GM12878 (cell line): ENCODE measurements at regions not wholly inside any gene's neighbourhood (a gene's known extent, or its start where the extent isn't known, plus 50 kb on each side); places are given as distances from the start of the nearest gene placed in this dataset.

Source experiments
- ATAC-seq: fragments of 200-7000 bp; cut with Tn5 transposase; 3 replicates; pipeline ENCODE4 v1.9.1; 2020; ENCODE audit warnings: mild to moderate bottlenecking, moderate library complexity
- BruUV-seq: library from RNA; stranded (reverse); fragments of 400-500 nt; replicated peaks from 2 replicates; lab custom pipeline; 2021; lab: Mats Ljungman, UMichigan
- CTCF ChIA-PET: fragments of 300-600 bp; sonication (Branson Sonifier 250); formaldehyde crosslinking; extraction: SDS; loops from one replicate; lab custom pipeline; 2021; ENCODE audit warnings: inconsistent platforms; lab: Yijun Ruan, JAX
- POLR2A ChIA-PET: fragments of 350-600 bp; formaldehyde crosslinking; extraction: SDS; loops from one replicate; lab custom pipeline; 2021; ENCODE audit warnings: inconsistent platforms; lab: Charles Lee
- RAD21 ChIA-PET: fragments of 300-600 bp; sonication (Branson Sonifier 250); formaldehyde crosslinking; loops from one replicate; lab custom pipeline; 2023; ENCODE audit warnings: antibody characterized with exemption; ENCODE audit not compliant: unreplicated experiment; lab: Charles Lee
- SMC1A ChIA-PET: fragments of 300-600 bp; sonication (Branson Sonifier 250); formaldehyde crosslinking; loops from one replicate; lab custom pipeline; 2023; ENCODE audit not compliant: unreplicated experiment, uncharacterized antibody; lab: Charles Lee
- DNase-seq: peaks from one replicate; pipeline ENCODE4 v3.0.0-alpha.2; 2011; ENCODE audit warnings: low read depth, low spot score
- FAIRE-seq: peaks from 3 replicates; lab custom pipeline; 2011; peaks lifted over from hg19 to GRCh38; lab: Jason Lieb, UNC
- H2AFZ ChIP-seq: 2 replicates; pipeline ENCODE4 v1.6.0; 2011; ENCODE audit warnings: low read depth, low read length, control low read depth; ENCODE audit not compliant: control insufficient read depth
- H3K27ac ChIP-seq: 2 replicates; pipeline ENCODE4 v1.5.1; 2011; ENCODE audit warnings: control low read depth; ENCODE audit not compliant: control insufficient read depth, insufficient read depth
- H3K27me3 ChIP-seq, 2 experiments: replicated peaks in 1 of 2; 2 replicates each; pipeline versions ENCODE4 v1.6.0 to v1.6.1; 2011; ENCODE audit warnings: low read length in 1 of 2; ENCODE audit not compliant: control insufficient read depth in 2 of 2, insufficient read depth in 2 of 2
- H3K36me3 ChIP-seq, 2 experiments: 2 replicates each; pipeline ENCODE4 v1.5.1; 2011; ENCODE audit warnings: low read length in 1 of 2; ENCODE audit not compliant: control insufficient read depth in 2 of 2, insufficient read depth in 2 of 2
- H3K4me1 ChIP-seq: 2 replicates; pipeline ENCODE4 v1.6.1; 2011; ENCODE audit warnings: mild to moderate bottlenecking, low read length, moderate library complexity, mixed read lengths; ENCODE audit not compliant: control insufficient read depth, insufficient read depth
- H3K4me2 ChIP-seq: 2 replicates; pipeline ENCODE4 v1.6.0; 2011; ENCODE audit warnings: control low read depth; ENCODE audit not compliant: control insufficient read depth, insufficient read depth
- H3K4me3 ChIP-seq: fragments of 200-600 bp; sonication (generic); 2 replicates; pipeline ENCODE4 v1.5.1; 2016
- H3K79me2 ChIP-seq: 2 replicates; pipeline ENCODE4 v1.6.0; 2011; ENCODE audit warnings: low read length; ENCODE audit not compliant: control insufficient read depth, insufficient read depth
- H3K9ac ChIP-seq: 2 replicates; pipeline ENCODE4 v1.8.0; 2011; ENCODE audit warnings: low read length, control low read depth, mixed read lengths; ENCODE audit not compliant: control insufficient read depth, insufficient read depth
- H3K9me3 ChIP-seq: replicated peaks from 3 replicates; pipeline ENCODE4 v1.5.1; 2011; ENCODE audit warnings: mild to moderate bottlenecking, low read length; ENCODE audit not compliant: control insufficient read depth, insufficient read depth
- H4K20me1 ChIP-seq: 2 replicates; pipeline ENCODE4 v1.6.0; 2011; ENCODE audit not compliant: control insufficient read depth, insufficient read depth
- CBX3 ChIP-seq: fragments of 200-600 bp; sonication (generic); IDR thresholded peaks from 2 replicates; pipeline ENCODE4 v1.6.1; 2016; ENCODE audit warnings: low read depth, borderline replicate concordance
- EGR1 ChIP-seq, 2 experiments: IDR thresholded peaks; 1 replicate in 1 of 2; 2 replicates in 1 of 2; pipeline ENCODE4 v1.6.1; 2011 to 2012; ENCODE audit warnings: low read depth in 2 of 2, low read length in 2 of 2, borderline replicate concordance in 1 of 2, mild to moderate bottlenecking in 1 of 2, moderate library complexity in 1 of 2
- ETV6 ChIP-seq, 2 experiments: fragments of 450-650 bp in 1 of 2; IDR thresholded peaks in 1 of 2; conservative IDR thresholded peaks in 1 of 2; 2 replicates each; pipeline ENCODE4 v1.6.1; 2014; ENCODE audit warnings: antibody characterized with exemption in 1 of 2, borderline replicate concordance in 1 of 2, low read depth in 1 of 2, mild to moderate bottlenecking in 1 of 2, moderate library complexity in 1 of 2
- IRF5 ChIP-seq: fragments of 450-650 bp; IDR thresholded peaks from 2 replicates; pipeline ENCODE4 v1.6.1; 2017; ENCODE audit warnings: borderline replicate concordance
- MTA2 ChIP-seq: fragments of 450-650 bp; IDR thresholded peaks from 2 replicates; pipeline ENCODE4 v1.6.1; 2016; ENCODE audit warnings: low read depth, mild to moderate bottlenecking, moderate library complexity
- MXI1 ChIP-seq: fragments of 150-350 bp; IDR thresholded peaks from 2 replicates; pipeline ENCODE4 v1.6.1; 2011; ENCODE audit warnings: low read depth, mild to moderate bottlenecking, inconsistent platforms, low read length, improper control_type of control experiment
- NR2C1 ChIP-seq: fragments of 450-650 bp; IDR thresholded peaks from 2 replicates; pipeline ENCODE4 v1.6.1; 2017; ENCODE audit warnings: antibody characterized with exemption, mild to moderate bottlenecking, moderate library complexity
- NRF1 ChIP-seq: conservative IDR thresholded peaks from 2 replicates; pipeline ENCODE4 v1.6.1; 2011; ENCODE audit warnings: mild to moderate bottlenecking, low read depth, low read length, improper control_type of control experiment
- SPI1 ChIP-seq: IDR thresholded peaks from 2 replicates; pipeline ENCODE4 v1.6.1; 2011; ENCODE audit warnings: low read depth, mild to moderate bottlenecking, low read length, moderate library complexity, borderline replicate concordance; ENCODE audit not compliant: insufficient read depth
- ZNF207 ChIP-seq: fragments of 450-650 bp; IDR thresholded peaks from 2 replicates; pipeline ENCODE4 v1.6.1; 2014; ENCODE audit warnings: antibody characterized with exemption, mild to moderate bottlenecking, borderline replicate concordance
- ZNF592 ChIP-seq: fragments of 450-650 bp; IDR thresholded peaks from 2 replicates; pipeline ENCODE4 v1.6.1; 2017; ENCODE audit warnings: mild to moderate bottlenecking, moderate library complexity
- WGBS: methylation state at CpG from one replicate; pipeline ENCODE4 v1.1.6; 2016; ENCODE audit warnings: low lambda C conversion rate; ENCODE audit not compliant: insufficient replicate concordance, insufficient coverage; ENCODE audit errors: missing lambda C conversion rate; 5-methylcytosine and 5-hydroxymethylcytosine counted together
- in situ Hi-C: fragments of 300-500 bp; cut with MboI; formaldehyde crosslinking; loops from 9 replicates; pipeline ENCODE4 v1.14.3; 2018; ENCODE audit warnings: mixed read lengths
- intact Hi-C: fragments of 100-400 bp; cut with micrococcal nuclease; formaldehyde crosslinking; loops from one replicate; pipeline ENCODE4 v1.14.2; 2022; ENCODE audit not compliant: unreplicated experiment
- TF ChIP-seq, protein P1 (sequence below): fragments of 450-650 bp; IDR thresholded peaks from 2 replicates; pipeline ENCODE4 v1.6.1; 2018; ENCODE audit warnings: mild to moderate bottlenecking, low read depth, moderate library complexity; ENCODE audit not compliant: partially characterized antibody

DNA sequence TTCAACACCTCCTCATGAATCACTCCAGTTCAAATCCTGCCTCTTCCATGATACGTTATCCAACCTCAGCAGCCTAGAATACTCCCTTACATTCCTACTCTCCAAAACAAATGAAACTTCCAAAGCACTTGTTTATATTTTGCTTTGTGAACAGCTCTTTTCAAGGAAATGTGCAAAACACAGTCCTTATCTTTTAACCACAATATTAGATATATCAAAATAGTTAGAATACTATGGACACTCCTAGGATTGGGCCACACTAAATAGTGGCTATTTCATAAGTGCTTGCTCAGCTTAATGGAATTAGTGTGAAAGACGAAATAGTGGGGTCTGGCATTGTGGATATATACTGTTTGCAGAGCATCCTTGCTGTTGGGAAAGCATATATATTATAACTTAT lies 173.5 kb downstream of the ZC3H11B start:
- Histone ChIP-seq H3K27me3 (no peaks in the 10 kb centered on the region), H3K9me3 (no peaks in the 10 kb centered on the region), H3K79me2 (no peaks in the 10 kb centered on the region), H3K4me2 (no peak overlapping the region), H3K27ac (no peak overlapping the region), H3K4me3 (no peak overlapping the region), H3K36me3 (no peaks in the 10 kb centered on the region), H4K20me1 (no peaks in the 10 kb centered on the region), H3K4me1 (no peaks in the 10 kb centered on the region), H2AFZ (no peak overlapping the region), H3K9ac (no peak overlapping the region)
- CTCF ChIA-PET: no interaction called here
- ATAC-seq (no peak), FAIRE-seq (no peak), DNase-seq (no peak)
- RAD21 ChIA-PET: no interaction called here
- intact Hi-C loops (no loop called here), in situ Hi-C loops (no loop called here)
- SMC1A ChIA-PET: no interaction called here
- POLR2A ChIA-PET: no interaction called here
- no TSS peak for BruUV-seq
- 80% methylated on average over 2 of the region's 2 CpGs for WGBS
- TF ChIP-seq NR2C1 (no peak), ZNF207 (no peak), NRF1 (no peak), MXI1 (no peak), IRF5 (no peak), ZNF592 (no peak), MTA2 (no peak), ETV6 (conservative IDR thresholded peaks at IDR 0.05 in 1 of 2, IDR thresholded peaks at IDR 0.05 in 1 of 2; ENCODE audit: borderline replicate concordance in 1 of 2, low read depth in 1 of 2) (no peak), SPI1 (no peak), CBX3 (no peak), EGR1 (IDR thresholded peaks at IDR 0.05; ENCODE audit: borderline replicate concordance in 1 of 2, low read depth in 2 of 2, low read length in 2 of 2) (no peak)
- TF ChIP-seq, protein P1, sequence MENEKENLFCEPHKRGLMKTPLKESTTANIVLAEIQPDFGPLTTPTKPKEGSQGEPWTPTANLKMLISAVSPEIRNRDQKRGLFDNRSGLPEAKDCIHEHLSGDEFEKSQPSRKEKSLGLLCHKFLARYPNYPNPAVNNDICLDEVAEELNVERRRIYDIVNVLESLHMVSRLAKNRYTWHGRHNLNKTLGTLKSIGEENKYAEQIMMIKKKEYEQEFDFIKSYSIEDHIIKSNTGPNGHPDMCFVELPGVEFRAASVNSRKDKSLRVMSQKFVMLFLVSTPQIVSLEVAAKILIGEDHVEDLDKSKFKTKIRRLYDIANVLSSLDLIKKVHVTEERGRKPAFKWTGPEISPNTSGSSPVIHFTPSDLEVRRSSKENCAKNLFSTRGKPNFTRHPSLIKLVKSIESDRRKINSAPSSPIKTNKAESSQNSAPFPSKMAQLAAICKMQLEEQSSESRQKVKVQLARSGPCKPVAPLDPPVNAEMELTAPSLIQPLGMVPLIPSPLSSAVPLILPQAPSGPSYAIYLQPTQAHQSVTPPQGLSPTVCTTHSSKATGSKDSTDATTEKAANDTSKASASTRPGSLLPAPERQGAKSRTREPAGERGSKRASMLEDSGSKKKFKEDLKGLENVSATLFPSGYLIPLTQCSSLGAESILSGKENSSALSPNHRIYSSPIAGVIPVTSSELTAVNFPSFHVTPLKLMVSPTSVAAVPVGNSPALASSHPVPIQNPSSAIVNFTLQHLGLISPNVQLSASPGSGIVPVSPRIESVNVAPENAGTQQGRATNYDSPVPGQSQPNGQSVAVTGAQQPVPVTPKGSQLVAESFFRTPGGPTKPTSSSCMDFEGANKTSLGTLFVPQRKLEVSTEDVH: no peak
